K562 (cell line): ENCODE measurements at regions not wholly inside any gene's neighbourhood (a gene's known extent, or its start where the extent isn't known, plus 50 kb on each side); places are given as distances from the start of the nearest gene placed in this dataset.

Experiments used
- ATAC-seq: fragments of 200-7000 bp; cut with Tn5 transposase; 3 replicates; pipeline ENCODE4 v1.9.1; 2020; ENCODE audit warnings: moderate library complexity
- BruUV-seq: library from RNA; stranded (reverse); fragments of 400-500 nt; replicated peaks from 2 replicates; lab custom pipeline; 2021; lab: Mats Ljungman, UMichigan
- CTCF ChIA-PET: fragments of 300-600 bp; formaldehyde crosslinking; extraction: SDS; loops from one replicate; lab custom pipeline; 2021; ENCODE audit warnings: low intra/inter-chr PET ratio; lab: Yijun Ruan, JAX
- POLR2A ChIA-PET: fragments of 300-600, 350-650 bp; sonication (Branson Sonifier 250); formaldehyde crosslinking; extraction: SDS; loops from one replicate; lab custom pipeline; 2021; ENCODE audit warnings: antibody characterized with exemption, inconsistent platforms; lab: Yijun Ruan, JAX
- DNase-seq, 4 experiments: peaks; one replicate each; pipeline versions ENCODE4 v3.0.0 to v3.0.0-alpha.2; 2011 to 2018; ENCODE audit warnings: low spot score in 3 of 4, mixed read lengths in 3 of 4; ENCODE audit errors: extremely low read depth in 1 of 4
- FAIRE-seq: peaks from 2 replicates; lab custom pipeline; 2011; peaks lifted over from hg19 to GRCh38; lab: Jason Lieb, UNC
- H2AFZ ChIP-seq: 2 replicates; pipeline ENCODE4 v1.6.0; 2011; ENCODE audit warnings: low read depth, low read length, control low read depth, inconsistent platforms
- H3K27ac ChIP-seq: fragments of 200-600 bp; 3 replicates; pipeline ENCODE4 v1.8.0; 2011; ENCODE audit warnings: low read depth, mild to moderate bottlenecking, control low read depth, inconsistent platforms, low read length, moderate library complexity, mixed read lengths; ENCODE audit errors: extremely low read depth
- H3K27me3 ChIP-seq, 2 experiments: fragments of 300-600 bp in 1 of 2; 2 replicates in 1 of 2; 3 replicates in 1 of 2; pipeline versions ENCODE4 v1.6.0 to v1.8.0; 2011; ENCODE audit warnings: inconsistent platforms in 2 of 2, low read length in 2 of 2, mild to moderate bottlenecking in 1 of 2, mixed read lengths in 1 of 2, moderate library complexity in 1 of 2; ENCODE audit not compliant: control insufficient read depth in 2 of 2, insufficient read depth in 2 of 2
- H3K36me3 ChIP-seq: fragments of 300-600 bp; 3 replicates; pipeline ENCODE4 v1.8.0; 2011; ENCODE audit warnings: mild to moderate bottlenecking, low read length, inconsistent platforms; ENCODE audit not compliant: control insufficient read depth, insufficient read depth
- H3K4me1 ChIP-seq, 2 experiments: fragments of 200-600 bp in 1 of 2; replicated peaks in 1 of 2; 2 replicates in 1 of 2; 3 replicates in 1 of 2; pipeline versions ENCODE4 v1.5.1 to v1.8.0; 2011; ENCODE audit warnings: inconsistent platforms in 2 of 2, low read length in 2 of 2, mild to moderate bottlenecking in 1 of 2, mixed read lengths in 1 of 2, moderate library complexity in 1 of 2; ENCODE audit not compliant: control insufficient read depth in 2 of 2, insufficient read depth in 2 of 2
- H3K4me2 ChIP-seq: 2 replicates; pipeline ENCODE4 v1.6.1; 2011; ENCODE audit warnings: low read length, control low read depth, inconsistent platforms, mixed read lengths; ENCODE audit not compliant: insufficient read depth
- H3K4me3 ChIP-seq: fragments of 200-600 bp; sonication (generic), shearing (Covaris generic); 2 replicates; pipeline ENCODE4 v1.5.1; 2016; ENCODE audit warnings: control low read depth, inconsistent platforms
- H3K79me2 ChIP-seq: fragments of 200-600 bp; 3 replicates; pipeline ENCODE4 v1.8.0; 2011; ENCODE audit warnings: low read length, inconsistent platforms; ENCODE audit not compliant: control insufficient read depth, insufficient read depth
- H3K9ac ChIP-seq, 2 experiments: 2 replicates each; pipeline versions ENCODE4 v1.6.0 to v1.6.1; 2011; ENCODE audit warnings: low read depth in 2 of 2, low read length in 2 of 2, control low read depth in 1 of 2, inconsistent platforms in 1 of 2, mild to moderate bottlenecking in 1 of 2, mixed read lengths in 1 of 2; ENCODE audit not compliant: insufficient read depth in 1 of 2
- H3K9me1 ChIP-seq: one replicate; pipeline ENCODE4 v1.6.0; 2011; ENCODE audit warnings: inconsistent platforms, mild to moderate bottlenecking, low read length, moderate library complexity; ENCODE audit not compliant: control insufficient read depth, insufficient read depth
- H3K9me3 ChIP-seq: replicated peaks from 2 replicates; pipeline ENCODE4 v1.5.1; 2011; ENCODE audit warnings: low read depth, low read length, inconsistent platforms; ENCODE audit not compliant: control insufficient read depth, insufficient read depth
- H4K20me1 ChIP-seq: replicated peaks from 2 replicates; pipeline ENCODE4 v1.6.1; 2011; ENCODE audit warnings: low read length, inconsistent platforms, mixed read lengths; ENCODE audit not compliant: control insufficient read depth, insufficient read depth
- ELK3 ChIP-seq: fragments of 450-650 bp; formaldehyde crosslinking; IDR thresholded peaks from 2 replicates; pipeline ENCODE4 v1.4.0; 2020; ENCODE audit warnings: mild to moderate bottlenecking
- HDAC2 ChIP-seq: fragments of 450-650 bp; IDR thresholded peaks from 2 replicates; pipeline ENCODE4 v1.6.1; 2016; ENCODE audit warnings: mild to moderate bottlenecking
- JUND ChIP-seq, 2 experiments: IDR thresholded peaks; 2 replicates in 1 of 2; 3 replicates in 1 of 2; pipeline ENCODE4 v1.6.1; 2011; ENCODE audit warnings: borderline replicate concordance in 2 of 2, low read depth in 2 of 2, low read length in 2 of 2, improper control_type of control experiment in 1 of 2, missing biosample characterization in 1 of 2, missing genetic modification characterization in 1 of 2, missing genetic modification reagents in 1 of 2
- MLX ChIP-seq, 2 experiments: fragments of 450-650 bp in 1 of 2; sonication (generic) in 1 of 2; formaldehyde crosslinking; conservative IDR thresholded peaks; 2 replicates each; pipeline versions ENCODE4 v1.4.0 to v1.8.1; 2020 to 2022; ENCODE audit warnings: mild to moderate bottlenecking in 1 of 2, missing genetic modification reagents in 1 of 2
- RFX1 ChIP-seq: fragments of 450-650 bp; IDR thresholded peaks from 2 replicates; pipeline ENCODE4 v1.6.1; 2016; ENCODE audit warnings: mild to moderate bottlenecking, moderate library complexity
- SRSF3 ChIP-seq: fragments of 200-400 bp; formaldehyde crosslinking; IDR thresholded peaks from 2 replicates; pipeline ENCODE4 v1.6.1; 2016; ENCODE audit warnings: mild to moderate bottlenecking, low read length, moderate library complexity; ENCODE audit not compliant: insufficient read depth
- WGBS: fragments of 100-300 bp; shearing (Covaris generic); methylation state at CpG from one replicate; pipeline ENCODE4 v1.1.6; 2016; ENCODE audit warnings: low coverage, mixed read lengths; ENCODE audit not compliant: insufficient coverage; ENCODE audit errors: missing lambda C conversion rate; 5-methylcytosine and 5-hydroxymethylcytosine counted together
- in situ Hi-C: fragments of 300-500 bp; cut with MboI; formaldehyde crosslinking; loops from 4 replicates; pipeline ENCODE4 v1.15.0; 2018; ENCODE audit warnings: inconsistent platforms, mixed read lengths
- intact Hi-C: fragments of 100-400 bp; cut with micrococcal nuclease; formaldehyde crosslinking; loops from 2 replicates; pipeline ENCODE4 v1.14.2; 2022

- Histone ChIP-seq H3K9me3 (no peaks in the 10 kb centered on the region), H3K36me3 (no peaks in the 10 kb centered on the region), H3K4me1 (no peaks in the 10 kb centered on the region), H3K9me1 (no peaks in the 10 kb centered on the region), H3K79me2 (no peaks in the 10 kb centered on the region), H3K27ac (no peak overlapping the region), H3K27me3 (no peaks in the 10 kb centered on the region), H2AFZ (no peak overlapping the region), H3K9ac (no peak overlapping the region), H3K4me2 (no peak overlapping the region), H4K20me1 (no peaks in the 10 kb centered on the region), H3K4me3 (no peak overlapping the region)
- 0% methylated on average over 1 of the region's 1 CpG for WGBS
- TF ChIP-seq RFX1: no peak
- TF ChIP-seq ELK3: no peak
- TF ChIP-seq JUND (IDR thresholded peaks at IDR 0.05; ENCODE audit: borderline replicate concordance, low read depth, low read length): no peak
- TF ChIP-seq JUND (tag; IDR thresholded peaks at IDR 0.05; ENCODE audit: borderline replicate concordance, low read depth, low read length): no peak
- no peak for TF ChIP-seq MLX (CRISPR knock-in tag; conservative IDR thresholded peaks at IDR 0.05)
- TF ChIP-seq HDAC2: no peak
- TF ChIP-seq SRSF3: no peak
- intact Hi-C loops (no loop called here), in situ Hi-C loops (no loop called here)
- no peak for ATAC-seq
- no peak for FAIRE-seq
- no TSS peak for BruUV-seq
- DNase-seq: no peak
- ChIA-PET POLR2A (interaction anchor here (1.2 kb wide), 1 partner anchor 12 kb away, joined by 3 read pairs; no protein-coding TSS in a partner anchor), CTCF (no interaction called here)
Observed at GRCh38 chr2:78718473-78718872, 307.0 kb upstream of the REG3G start.
